ENCODE measurements at regions not wholly inside any gene's neighbourhood (a gene's known extent, or its start where the extent isn't known, plus 50 kb on each side); places are given as distances from the start of the nearest gene placed in this dataset.

DNA sequence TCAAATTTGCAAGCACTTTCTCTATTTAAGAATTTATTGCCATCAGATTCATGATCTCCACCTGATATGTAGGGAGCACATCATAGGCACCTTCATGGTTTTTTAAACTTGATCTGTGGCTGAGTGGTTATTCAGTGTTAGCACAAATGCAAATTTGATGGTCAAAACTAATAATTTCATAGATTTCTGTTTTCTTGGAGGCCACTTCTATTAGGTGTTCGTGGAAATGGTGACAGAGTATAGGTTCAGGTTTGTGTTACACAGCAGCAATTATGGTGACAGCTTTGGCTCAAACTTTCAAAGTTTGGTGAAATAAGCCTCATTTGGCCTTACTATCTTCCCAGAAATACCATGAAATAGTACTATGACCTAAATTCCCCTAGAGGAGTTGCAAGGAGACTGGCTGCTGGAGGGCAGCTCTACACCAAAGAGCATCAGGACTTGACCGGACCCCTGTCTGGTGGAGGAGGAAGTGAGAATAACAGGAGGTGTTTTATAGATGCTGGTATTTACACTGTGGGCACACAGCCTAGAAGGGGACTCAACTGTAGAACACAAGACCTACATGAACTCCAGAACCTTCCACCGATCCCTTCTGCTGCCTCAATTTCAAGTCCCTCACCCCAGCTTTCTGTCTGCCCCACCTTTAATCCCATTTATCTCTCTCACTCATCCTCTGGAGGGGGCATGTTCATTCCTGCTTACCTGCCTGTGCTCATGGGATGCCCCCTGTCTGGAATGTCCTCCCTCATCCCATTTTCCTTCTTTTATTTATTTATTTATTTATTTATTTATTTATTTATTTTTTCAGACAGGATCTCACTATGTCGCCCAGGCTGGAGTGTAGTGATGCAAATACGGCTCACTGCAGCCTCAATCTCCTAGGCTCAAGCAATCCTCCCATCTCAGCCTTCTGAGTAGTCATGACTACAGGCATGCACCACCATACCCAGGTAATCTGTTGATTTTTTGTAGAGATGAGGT lies 132.9 kb upstream of the SIX2 start:
- TF ChIP-seq ZNF70 (CRISPR knock-in tag; IDR thresholded peaks at IDR 0.05) (no peak), GLIS3 (CRISPR knock-in tag; IDR thresholded peaks at IDR 0.05) (no peak), CSDC2 (CRISPR knock-in tag; IDR thresholded peaks at IDR 0.05) (no peak)
- ATAC-seq = no peak

DNA sequence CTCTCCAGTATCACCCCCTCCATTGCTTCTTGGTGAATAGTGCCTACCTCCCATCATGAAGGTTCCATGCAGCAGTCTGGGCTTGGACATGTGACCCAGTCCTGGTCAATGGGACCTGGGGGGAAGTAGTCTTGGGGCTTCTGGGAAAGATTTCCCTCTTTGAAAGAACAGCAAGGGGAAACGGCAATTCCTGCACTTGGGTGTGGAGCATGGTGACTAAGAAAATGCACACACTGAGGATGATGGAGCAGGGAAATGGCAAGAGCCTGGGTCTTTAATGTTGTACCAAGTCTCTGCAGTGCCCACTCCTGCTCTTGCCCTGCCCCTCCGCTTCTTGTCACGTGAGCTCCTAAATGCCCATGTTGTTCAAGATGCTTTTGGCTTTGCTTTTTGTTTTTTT lies 131.4 kb upstream of the SIX2 start:
- TF ChIP-seq, protein P1, sequence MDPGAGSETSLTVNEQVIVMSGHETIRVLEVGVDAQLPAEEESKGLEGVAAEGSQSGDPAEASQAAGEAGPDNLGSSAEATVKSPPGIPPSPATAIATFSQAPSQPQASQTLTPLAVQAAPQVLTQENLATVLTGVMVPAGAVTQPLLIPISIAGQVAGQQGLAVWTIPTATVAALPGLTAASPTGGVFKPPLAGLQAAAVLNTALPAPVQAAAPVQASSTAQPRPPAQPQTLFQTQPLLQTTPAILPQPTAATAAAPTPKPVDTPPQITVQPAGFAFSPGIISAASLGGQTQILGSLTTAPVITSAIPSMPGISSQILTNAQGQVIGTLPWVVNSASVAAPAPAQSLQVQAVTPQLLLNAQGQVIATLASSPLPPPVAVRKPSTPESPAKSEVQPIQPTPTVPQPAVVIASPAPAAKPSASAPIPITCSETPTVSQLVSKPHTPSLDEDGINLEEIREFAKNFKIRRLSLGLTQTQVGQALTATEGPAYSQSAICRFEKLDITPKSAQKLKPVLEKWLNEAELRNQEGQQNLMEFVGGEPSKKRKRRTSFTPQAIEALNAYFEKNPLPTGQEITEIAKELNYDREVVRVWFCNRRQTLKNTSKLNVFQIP (CRISPR knock-in tag; IDR thresholded peaks at IDR 0.05; ENCODE audit: borderline replicate concordance, low read depth) = no peak
- TF ChIP-seq ARNTL (CRISPR knock-in tag; IDR thresholded peaks at IDR 0.05; ENCODE audit: borderline replicate concordance, low read depth) (no peak), ZFP30 (CRISPR knock-in tag; IDR thresholded peaks at IDR 0.05) (no peak), TOX (CRISPR knock-in tag; IDR thresholded peaks at IDR 0.05; ENCODE audit: borderline replicate concordance) (no peak), SNAI2 (CRISPR knock-in tag; IDR thresholded peaks at IDR 0.05) (no peak), OSR1 (CRISPR knock-in tag; IDR thresholded peaks at IDR 0.05) (no peak), ZC3H10 (CRISPR knock-in tag; IDR thresholded peaks at IDR 0.05) (no peak), PPARA (CRISPR knock-in tag; IDR thresholded peaks at IDR 0.05; ENCODE audit: borderline replicate concordance) (no peak), GLIS3 (CRISPR knock-in tag; IDR thresholded peaks at IDR 0.05) (no peak), CSDC2 (CRISPR knock-in tag; IDR thresholded peaks at IDR 0.05) (no peak), ZNF70 (CRISPR knock-in tag; IDR thresholded peaks at IDR 0.05) (no peak), ZNF8 (CRISPR knock-in tag; IDR thresholded peaks at IDR 0.05) (no peak), ZFP3 (CRISPR knock-in tag; IDR thresholded peaks at IDR 0.05) (no peak), ESRRG (CRISPR knock-in tag; IDR thresholded peaks at IDR 0.05) (no peak), ZNF565 (CRISPR knock-in tag; conservative IDR thresholded peaks at IDR 0.05; ENCODE audit: low read depth) (no peak)
- TF ChIP-seq, protein P2, sequence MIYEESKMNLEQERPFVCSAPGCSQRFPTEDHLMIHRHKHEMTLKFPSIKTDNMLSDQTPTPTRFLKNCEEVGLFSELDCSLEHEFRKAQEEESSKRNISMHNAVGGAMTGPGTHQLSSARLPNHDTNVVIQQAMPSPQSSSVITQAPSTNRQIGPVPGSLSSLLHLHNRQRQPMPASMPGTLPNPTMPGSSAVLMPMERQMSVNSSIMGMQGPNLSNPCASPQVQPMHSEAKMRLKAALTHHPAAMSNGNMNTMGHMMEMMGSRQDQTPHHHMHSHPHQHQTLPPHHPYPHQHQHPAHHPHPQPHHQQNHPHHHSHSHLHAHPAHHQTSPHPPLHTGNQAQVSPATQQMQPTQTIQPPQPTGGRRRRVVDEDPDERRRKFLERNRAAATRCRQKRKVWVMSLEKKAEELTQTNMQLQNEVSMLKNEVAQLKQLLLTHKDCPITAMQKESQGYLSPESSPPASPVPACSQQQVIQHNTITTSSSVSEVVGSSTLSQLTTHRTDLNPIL (CRISPR knock-in tag; IDR thresholded peaks at IDR 0.05; ENCODE audit: low read depth) = no peak
- TF ChIP-seq, protein P3, sequence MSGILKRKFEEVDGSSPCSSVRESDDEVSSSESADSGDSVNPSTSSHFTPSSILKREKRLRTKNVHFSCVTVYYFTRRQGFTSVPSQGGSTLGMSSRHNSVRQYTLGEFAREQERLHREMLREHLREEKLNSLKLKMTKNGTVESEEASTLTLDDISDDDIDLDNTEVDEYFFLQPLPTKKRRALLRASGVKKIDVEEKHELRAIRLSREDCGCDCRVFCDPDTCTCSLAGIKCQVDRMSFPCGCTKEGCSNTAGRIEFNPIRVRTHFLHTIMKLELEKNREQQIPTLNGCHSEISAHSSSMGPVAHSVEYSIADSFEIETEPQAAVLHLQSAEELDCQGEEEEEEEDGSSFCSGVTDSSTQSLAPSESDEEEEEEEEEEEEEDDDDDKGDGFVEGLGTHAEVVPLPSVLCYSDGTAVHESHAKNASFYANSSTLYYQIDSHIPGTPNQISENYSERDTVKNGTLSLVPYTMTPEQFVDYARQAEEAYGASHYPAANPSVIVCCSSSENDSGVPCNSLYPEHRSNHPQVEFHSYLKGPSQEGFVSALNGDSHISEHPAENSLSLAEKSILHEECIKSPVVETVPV (CRISPR knock-in tag; IDR thresholded peaks at IDR 0.05) = no peak
- TF ChIP-seq, protein P4, sequence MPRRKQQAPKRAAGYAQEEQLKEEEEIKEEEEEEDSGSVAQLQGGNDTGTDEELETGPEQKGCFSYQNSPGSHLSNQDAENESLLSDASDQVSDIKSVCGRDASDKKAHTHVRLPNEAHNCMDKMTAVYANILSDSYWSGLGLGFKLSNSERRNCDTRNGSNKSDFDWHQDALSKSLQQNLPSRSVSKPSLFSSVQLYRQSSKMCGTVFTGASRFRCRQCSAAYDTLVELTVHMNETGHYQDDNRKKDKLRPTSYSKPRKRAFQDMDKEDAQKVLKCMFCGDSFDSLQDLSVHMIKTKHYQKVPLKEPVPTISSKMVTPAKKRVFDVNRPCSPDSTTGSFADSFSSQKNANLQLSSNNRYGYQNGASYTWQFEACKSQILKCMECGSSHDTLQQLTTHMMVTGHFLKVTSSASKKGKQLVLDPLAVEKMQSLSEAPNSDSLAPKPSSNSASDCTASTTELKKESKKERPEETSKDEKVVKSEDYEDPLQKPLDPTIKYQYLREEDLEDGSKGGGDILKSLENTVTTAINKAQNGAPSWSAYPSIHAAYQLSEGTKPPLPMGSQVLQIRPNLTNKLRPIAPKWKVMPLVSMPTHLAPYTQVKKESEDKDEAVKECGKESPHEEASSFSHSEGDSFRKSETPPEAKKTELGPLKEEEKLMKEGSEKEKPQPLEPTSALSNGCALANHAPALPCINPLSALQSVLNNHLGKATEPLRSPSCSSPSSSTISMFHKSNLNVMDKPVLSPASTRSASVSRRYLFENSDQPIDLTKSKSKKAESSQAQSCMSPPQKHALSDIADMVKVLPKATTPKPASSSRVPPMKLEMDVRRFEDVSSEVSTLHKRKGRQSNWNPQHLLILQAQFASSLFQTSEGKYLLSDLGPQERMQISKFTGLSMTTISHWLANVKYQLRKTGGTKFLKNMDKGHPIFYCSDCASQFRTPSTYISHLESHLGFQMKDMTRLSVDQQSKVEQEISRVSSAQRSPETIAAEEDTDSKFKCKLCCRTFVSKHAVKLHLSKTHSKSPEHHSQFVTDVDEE (CRISPR knock-in tag; IDR thresholded peaks at IDR 0.05) = no peak
- TF ChIP-seq, protein P5, sequence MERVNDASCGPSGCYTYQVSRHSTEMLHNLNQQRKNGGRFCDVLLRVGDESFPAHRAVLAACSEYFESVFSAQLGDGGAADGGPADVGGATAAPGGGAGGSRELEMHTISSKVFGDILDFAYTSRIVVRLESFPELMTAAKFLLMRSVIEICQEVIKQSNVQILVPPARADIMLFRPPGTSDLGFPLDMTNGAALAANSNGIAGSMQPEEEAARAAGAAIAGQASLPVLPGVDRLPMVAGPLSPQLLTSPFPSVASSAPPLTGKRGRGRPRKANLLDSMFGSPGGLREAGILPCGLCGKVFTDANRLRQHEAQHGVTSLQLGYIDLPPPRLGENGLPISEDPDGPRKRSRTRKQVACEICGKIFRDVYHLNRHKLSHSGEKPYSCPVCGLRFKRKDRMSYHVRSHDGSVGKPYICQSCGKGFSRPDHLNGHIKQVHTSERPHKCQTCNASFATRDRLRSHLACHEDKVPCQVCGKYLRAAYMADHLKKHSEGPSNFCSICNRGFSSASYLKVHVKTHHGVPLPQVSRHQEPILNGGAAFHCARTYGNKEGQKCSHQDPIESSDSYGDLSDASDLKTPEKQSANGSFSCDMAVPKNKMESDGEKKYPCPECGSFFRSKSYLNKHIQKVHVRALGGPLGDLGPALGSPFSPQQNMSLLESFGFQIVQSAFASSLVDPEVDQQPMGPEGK (CRISPR knock-in tag; IDR thresholded peaks at IDR 0.05; ENCODE audit: borderline replicate concordance) = no peak
- ATAC-seq = no peak

DNA sequence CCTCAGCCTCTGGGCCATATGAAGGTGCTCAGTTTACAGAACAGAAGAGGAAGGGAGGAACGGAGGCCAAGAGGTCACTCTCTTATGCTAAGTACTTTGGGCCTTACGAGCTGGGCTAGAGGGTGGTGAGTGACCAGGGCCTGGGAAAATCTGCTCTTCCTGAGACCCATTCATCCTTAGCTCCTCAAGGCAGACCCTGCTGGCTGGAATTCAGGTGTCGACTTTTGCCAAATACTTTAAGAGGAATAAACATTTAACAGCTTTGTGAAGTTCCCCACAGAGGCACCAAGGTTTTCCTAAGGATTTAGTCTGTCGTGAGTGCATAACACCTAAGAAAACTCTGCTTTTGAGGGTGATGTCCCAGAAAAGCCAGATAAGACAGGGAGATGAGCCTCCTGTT lies 129.7 kb upstream of the SIX2 start:
- TF ChIP-seq SNAI2 (CRISPR knock-in tag; IDR thresholded peaks at IDR 0.05) (no peak), OSR1 (CRISPR knock-in tag; IDR thresholded peaks at IDR 0.05) (no peak), GLIS3 (CRISPR knock-in tag; IDR thresholded peaks at IDR 0.05) (no peak), ZNF565 (CRISPR knock-in tag; conservative IDR thresholded peaks at IDR 0.05; ENCODE audit: low read depth) (no peak)
- TF ChIP-seq, protein P1 (CRISPR knock-in tag; IDR thresholded peaks at IDR 0.05; ENCODE audit: borderline replicate concordance, low read depth) = no peak
- TF ChIP-seq, protein P4 (CRISPR knock-in tag; IDR thresholded peaks at IDR 0.05) = no peak
- ATAC-seq = no peak
